ENCODE measurements at regions not wholly inside any gene's neighbourhood (a gene's known extent, or its start where the extent isn't known, plus 50 kb on each side); places are given as distances from the start of the nearest gene placed in this dataset.

DNA sequence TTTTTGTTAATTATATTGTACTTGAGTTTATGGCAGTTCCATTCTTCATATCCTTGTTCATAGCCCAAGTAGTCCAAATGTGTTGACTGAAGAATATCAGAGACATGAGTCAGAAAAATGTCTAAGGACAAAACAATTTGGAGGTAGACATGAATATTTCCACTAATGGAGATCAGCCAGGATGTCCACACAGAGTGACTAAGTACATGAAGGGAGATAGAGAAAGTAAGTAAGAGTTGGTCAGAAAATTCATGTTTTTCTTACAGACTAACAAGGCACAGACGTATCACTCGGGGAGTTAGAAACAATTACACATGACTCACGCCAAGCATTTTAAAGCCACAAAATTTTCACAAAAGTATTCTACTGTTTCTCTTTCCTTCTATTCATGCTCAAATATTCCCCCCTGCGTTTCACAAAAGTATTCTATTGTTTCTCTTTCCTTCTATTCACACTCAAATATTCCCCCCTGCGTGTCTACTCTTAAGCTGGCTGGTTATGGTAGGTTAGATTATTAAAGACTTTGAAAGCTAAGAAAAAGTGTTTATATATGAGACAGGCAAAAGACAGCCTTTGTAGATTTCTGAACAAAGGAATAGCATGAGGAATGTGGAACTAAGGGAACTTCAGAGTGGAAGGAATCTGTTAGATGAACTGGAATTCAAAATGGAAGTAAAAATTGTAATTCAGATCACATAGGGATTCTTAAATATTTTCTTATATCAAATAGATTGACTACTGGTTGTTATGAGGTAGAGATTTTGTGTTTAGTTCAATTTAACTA is 648.7 kb upstream of the CCDC54 start:
- no peak for DNase-seq

DNA sequence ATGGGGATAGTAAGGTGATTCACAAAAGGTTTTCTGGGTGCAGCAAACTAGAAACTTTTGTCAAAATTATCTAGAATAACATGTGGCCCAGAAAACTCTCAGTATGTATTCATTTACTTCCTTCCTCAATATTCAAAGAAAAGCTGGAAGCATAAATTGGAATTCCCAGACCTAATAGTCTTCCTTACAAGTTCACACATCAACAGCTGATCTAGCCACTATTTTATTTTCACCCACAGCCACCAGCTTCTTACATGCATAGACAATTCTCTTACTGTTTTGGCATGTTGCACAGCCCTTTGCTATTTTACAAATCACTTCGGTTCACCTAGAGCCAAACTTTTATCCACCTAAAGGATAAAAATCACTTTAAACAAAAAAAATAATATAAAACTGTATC is 647.8 kb upstream of the CCDC54 start:
- no peak for DNase-seq

DNA sequence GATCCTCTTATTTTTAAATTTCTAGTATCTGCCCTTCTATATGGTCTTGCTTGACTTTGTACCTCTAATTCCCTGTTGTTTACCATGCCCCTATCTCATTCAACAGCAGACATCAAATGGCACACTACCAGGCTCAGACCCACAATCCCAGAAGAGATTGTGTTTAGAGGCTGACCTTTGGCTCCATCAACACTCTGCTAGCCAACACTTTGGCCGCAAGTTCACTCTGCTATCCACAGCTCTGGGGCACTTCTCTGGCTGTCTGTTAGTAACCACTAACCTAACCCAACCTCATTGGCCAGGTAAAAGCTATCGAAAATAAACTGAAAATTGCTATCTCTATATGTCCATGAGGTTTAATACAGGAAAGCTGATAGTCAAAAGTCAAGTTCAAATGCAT is 646.0 kb upstream of the CCDC54 start:
- DNase-seq = no peak

DNA sequence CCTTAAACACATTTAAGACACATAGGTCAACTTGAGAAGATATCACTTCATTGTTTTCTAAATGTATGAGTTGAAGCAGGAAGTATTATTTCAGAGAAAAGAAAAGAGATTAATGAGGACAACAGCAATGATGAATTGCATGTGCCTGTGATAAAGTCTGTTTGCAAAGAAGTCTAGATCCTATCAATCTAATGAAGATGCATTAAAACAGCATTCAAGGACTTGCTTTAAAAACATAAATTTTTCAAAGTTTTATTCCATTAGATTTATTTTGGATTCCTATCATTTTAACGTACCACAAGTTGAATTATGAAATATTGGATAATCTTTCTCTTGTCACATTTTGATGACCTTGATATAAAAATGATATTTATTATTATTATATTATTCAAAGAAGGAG is 642.5 kb upstream of the CCDC54 start:
- DNase-seq = no peak

DNA sequence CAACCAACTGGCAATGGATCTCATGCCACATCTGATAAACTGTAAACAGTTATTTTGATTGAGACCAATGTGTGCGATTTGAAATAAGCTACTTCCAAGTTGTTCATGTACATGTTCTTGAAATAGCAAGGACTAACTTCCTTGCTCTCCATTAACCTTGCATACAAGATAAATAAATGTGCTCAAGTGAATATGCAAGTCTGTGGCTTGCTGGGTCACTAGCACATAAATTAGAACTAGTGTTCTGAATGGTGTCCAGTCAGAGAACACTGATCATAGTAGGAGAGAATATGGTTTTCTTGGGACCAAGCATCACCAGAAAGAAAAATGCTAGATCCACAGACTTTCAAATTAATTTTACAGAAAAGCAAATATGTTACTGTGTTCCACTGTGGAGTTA is 640.0 kb upstream of the CCDC54 start:
- no peak for DNase-seq

DNA sequence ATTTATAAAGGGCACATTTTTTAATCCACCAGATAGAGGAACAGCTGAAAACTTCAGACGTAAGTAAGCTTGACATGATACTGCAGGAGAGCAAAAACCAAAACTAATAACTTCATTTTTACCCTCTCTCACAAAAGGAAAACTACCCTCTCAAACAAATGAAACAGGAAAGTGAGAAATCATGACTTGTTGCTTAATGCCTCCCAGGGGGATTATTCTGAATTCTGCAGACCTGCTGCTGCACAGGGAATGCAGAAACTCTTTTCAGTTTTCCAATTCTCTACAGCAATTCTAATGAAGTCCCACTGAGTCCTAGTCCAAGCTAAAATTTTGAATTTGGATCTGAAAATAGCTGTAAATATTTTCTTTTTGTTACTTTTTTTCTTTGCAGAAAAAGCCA is 637.1 kb upstream of the CCDC54 start:
- DNase-seq = no peak

DNA sequence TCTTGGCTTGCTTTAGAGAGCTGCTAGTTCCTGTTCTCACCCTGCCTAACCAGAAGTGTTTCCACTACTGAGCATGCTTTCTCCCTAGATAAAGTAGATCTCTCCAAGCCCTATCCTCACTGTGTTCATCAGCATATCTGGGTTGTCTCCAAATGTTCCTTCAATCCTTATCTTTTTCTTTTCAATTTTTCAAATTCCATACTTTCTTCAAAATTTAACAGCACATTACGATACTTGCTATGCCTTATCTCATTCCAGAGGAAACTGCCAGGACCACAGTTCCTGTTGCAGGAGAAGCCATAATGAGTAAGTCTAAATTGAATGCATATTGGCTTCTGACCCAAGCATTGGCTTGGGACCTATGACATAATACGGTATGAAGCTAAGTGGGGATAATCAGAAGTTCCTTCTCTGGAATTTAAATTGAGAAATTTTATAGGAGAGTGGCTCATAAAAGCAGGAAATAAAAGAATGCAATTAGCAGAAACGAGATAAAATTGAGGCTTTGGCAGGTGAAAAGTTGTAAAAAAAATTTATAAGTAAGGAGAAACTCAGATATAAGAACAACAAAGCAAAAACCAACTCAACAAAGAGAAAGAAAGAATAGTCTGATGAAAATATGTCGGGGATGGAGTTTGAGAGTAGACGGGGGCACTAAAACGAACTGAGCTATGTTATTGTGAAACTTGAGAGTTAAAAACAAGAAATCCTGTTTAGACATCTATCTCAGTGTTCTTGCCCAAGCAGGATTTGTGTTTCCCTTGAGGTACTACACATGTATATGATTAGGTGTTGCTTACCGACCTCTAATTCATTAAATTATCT is 631.7 kb upstream of the CCDC54 start:
- DNase-seq = no peak

DNA sequence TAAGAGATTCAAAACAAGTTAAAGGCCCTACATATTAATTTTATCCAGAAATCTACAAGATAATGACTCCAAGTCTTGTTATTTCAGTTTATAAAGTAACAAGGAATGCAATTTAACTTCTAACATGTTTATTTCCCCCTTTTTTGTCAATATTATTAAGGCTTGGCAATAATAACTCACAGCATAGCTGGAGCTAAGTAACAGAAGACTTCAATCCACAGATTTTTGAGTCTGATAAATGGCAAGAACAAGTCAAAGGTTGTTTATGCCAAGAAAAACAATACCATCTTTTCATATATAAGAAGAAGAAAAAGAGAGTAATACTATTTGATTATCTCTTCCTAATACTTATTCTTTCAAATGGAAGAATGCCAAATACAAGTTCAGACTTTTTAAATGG is 631.0 kb upstream of the CCDC54 start:
- DNase-seq = no peak

DNA sequence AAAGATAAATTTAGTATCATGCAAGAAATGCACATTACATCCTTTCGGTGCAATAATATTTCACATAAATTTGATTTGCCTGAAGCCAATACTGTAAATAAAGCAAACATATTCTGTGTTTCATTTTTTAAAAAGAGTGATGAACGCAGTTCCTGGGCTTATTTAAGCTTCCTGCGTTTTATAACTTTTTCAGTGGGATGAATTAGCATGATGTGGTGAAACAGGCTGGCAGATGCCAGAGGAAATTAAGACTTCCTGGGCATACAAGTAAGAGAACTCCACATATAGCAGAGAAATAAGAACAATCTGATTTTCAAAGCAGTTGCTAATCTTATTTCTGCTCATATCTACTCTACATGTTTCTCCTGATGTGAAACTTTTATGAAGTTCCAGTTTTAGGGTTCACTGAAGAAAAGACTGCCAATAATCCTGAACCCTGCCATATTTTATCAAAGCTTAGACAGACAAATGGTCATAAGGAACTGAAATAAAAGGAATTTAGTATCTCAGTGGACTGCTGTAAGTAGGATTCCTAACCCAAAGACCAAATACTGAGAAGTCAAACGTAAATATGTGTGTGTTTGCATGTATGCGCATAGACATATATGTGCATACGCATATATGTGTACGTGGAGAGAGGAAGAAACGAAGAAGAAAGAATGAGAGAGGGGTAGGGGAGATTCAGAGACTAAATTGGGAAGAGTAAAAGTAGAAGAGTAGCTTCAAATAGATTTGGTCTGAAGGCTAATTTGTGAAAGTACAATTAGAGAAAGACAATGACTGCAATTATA is 628.6 kb upstream of the CCDC54 start:
- DNase-seq = no peak

DNA sequence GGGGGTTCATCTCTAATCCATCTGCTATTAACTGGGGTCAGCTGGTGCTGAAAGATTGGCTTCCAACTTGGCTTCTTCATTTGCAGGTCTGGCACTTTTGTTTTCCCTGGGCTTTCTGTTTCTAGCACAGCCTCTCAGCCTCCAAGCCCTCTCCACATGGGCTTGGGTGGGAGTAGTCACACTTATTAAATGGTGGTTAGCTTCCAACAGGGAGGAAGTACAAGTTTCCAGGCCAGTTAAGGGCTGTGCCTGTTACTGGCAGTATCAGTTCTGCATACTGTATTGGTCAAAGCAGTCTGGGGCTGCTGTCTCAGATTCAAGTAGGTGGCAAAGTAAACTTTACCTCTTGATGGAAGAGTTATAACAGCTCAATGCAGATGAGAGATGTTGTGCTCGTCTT is 627.1 kb upstream of the CCDC54 start:
- no peak for DNase-seq

DNA sequence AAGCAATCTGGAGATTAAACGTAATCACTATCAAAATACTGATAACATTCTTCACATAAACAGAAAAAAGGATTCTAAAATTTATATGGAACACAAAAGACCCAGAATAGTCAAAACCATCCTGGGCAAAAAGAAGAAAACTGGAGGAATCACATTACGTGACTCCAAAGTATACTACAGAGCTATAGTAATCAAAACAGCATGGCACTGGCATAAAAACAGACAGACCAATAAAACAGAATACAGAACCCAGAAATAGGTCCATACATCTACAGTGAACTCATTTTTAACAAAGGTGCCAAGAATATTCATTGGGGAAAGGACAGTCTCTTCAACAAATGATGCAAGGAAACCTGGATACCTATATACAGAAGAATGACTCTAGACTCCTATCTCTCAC is 621.9 kb upstream of the CCDC54 start:
- DNase-seq = no peak

DNA sequence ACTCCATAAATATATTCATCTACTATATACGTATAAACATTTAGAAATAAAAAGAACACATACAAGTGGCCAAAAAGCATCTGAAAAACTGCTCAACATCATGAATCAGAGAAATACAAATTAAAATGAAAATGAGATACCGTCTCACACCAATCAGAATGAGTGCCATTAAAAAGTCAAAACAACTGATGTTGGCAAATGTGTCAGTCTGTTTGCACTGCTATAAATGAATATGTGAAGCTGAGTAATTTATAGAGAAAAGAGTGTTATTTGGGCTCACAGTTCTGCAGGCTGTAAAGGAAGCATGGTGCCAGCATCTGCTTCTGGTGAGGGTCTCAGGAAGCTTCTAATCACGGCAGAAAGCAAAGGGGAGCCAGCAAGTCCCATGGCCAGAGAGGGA is 620.3 kb upstream of the CCDC54 start:
- DNase-seq = no peak

DNA sequence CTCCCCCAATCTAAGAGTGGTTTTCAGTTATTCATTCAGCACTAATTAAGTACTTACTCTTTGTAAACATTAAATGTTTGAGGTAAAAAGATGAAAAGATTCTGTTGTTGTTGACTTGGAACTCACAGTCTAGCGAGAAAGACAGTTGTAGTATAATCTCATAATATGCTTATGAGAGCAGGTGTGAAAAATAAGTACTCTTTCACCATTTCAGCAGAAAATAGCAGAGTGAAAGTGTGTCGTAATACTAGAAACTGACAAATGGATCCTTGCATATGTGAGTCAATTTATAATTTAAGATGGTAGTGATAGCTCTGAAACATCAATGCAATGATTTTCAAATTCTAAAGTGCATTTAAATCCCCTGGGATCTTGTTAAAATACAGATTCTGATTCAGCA is 618.8 kb upstream of the CCDC54 start:
- DNase-seq = no peak

DNA sequence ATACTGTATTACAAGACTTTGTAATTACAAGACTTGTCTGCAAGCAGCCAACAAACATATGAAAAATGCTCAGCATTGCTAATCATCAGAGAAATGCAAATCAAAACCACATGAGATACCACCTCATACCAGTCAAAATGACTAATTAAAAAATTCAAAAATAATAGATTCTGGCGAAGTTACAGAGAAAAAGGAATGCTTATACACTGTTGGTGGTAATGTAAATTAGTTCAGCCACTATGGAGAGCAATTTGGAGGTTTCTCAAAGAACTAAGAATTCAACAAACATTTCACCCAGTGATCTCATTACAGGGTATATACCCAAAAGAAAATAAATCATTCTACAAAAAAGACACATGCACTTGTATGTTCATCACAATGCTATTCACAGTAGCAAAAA is 617.5 kb upstream of the CCDC54 start:
- no peak for DNase-seq

DNA sequence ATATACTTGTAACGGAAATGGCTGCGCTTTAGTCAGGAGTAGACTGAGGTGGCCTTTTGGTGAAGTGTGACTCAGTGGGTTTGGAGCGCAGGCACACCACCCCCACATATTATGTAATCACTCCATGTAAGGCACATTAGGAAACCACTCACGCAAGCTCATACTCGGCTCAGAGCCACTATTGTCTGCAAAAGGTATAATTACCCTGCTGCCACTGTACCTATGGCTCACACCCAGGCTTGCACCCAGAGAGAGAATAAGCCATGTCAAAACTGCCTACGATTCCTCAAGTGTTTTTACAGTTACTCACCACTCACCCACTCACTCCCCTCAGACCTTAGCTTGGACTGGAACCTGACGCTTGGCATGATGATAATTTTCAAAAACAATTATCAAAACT is 611.9 kb upstream of the CCDC54 start:
- DNase-seq = no peak

DNA sequence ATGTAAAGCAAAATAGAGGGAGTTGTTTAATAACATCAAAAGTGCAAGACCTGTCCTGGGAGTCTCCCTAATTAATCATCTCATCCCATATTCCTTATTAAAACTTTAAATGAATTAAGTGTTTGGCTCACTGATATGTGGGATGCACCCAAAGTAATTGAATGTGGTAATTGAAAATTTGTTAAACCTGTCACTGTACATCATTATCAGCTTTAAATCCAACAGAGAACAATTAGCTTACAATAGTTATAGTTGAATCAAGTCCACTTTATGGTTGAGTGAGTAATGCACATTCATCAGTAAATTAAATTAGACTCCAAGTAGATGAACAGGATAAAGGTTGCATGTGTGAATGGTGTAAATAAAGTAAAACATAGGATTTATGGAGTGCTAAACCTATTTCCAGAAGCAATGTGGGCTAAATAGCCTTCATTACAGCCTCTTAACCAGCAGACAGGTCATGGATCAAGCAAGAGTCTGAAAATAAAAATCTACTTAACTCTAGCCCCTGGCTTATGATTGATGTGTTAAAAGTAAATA is 608.2 kb upstream of the CCDC54 start:
- no peak for DNase-seq

DNA sequence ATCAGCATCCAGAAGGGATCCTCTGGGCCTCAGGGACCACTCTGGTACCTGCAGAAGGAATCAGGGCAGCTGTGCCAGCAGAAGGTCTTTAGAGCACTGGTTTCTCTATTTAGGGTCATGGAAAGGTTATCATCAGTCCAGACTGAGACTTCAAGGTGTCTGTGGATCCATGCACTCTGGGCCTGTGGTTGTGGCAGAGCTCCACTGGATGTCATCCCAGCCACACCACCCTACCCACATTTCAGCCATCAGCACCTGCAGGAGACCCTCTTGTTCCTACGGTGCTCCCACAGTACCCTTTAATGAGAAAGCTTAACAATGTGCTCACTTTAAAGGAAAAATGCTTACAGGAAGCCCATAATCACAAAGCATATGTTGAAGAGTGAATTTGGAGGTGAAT is 603.4 kb upstream of the CCDC54 start:
- no peak for DNase-seq

DNA sequence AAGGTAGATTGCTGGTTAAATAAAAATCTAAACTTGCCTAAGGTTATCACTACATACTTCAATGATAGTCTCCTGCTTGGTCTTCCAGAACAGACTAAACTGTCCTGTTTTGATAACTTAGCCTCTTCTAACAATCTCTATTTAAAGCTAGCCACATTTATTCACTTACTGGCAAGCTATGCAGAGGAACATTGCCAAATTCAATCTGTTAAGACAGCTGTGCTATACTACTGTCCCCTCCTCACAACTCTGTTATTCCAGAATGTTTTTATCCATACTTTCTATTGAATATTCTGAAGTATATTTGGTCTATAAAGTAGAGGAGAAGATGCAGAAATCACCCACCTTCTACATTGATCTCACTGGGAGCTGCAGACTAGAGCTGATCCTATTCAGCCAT is 594.0 kb upstream of the CCDC54 start:
- DNase-seq = no peak

DNA sequence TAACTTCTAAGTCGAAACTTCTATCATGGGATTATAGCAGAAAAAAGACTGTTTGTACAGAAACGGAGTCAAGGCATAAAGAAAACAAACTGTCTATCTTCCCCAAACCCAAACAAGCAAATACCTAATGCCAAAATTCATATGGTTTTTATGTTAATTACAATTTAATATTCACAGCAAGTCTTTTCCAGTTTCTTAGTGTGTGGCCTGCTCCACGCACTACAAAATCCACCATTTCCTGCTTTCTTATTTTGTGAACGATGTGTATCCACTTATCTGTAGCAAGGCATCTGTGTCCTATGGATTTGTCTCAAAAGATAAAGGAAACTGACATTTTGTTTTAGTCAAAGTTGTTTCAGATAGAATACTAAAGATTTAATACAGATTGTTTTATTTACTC is 588.0 kb upstream of the CCDC54 start:
- DNase-seq = no peak

DNA sequence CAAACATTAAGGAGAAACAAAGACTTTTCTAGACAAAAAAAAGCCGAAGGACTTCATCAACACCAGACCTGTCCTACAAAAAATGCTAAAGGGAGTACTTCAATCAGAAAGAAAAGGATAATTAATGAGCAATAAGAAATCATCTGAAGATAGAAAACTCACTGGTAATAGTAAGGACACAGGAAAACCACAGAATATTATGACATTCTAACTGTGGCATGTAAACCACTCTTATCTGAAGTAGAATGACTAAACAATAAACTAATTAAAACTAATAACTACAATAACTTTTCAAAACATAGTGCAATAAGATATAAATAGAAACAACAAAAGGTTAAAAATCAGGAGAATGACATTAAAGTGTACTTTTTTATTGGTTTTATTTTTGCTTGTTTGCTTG is 584.5 kb upstream of the CCDC54 start:
- no peak for DNase-seq

DNA sequence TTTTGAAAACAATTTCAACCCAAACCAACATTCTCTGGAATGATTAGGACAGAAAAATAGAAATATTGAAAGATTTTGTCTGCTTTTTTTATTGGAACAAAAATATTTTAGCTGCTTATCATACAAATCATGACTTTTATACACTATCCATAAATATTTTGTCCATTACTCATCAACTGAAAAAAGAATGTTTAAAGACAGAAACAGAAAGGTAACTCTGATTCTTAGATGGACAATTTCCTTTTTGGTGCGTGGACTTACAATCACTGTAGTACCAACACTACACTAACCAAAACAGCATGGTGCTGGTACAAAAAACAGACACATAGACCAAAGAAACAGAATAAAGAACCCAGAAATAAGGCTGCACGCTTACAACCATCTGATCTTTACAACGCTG is 582.8 kb upstream of the CCDC54 start:
- DNase-seq = no peak

DNA sequence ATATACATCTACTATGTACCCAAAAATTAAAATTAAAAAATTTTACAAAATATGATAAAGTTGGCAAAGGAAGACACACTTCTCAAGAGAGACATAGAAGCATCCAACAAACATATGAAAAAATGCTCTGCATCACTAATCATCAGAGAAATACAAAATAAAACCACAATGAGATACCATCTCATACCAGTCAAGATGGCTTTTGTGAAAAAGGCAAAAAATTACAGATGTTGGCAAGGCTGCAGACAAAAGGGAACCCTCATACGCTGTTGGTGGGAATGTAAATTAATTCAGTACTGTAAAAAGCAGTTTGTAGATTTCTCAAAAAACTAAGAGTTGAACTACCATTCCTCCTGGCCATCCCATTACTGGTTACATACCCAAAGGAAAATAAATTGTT is 581.7 kb upstream of the CCDC54 start:
- DNase-seq = no peak

DNA sequence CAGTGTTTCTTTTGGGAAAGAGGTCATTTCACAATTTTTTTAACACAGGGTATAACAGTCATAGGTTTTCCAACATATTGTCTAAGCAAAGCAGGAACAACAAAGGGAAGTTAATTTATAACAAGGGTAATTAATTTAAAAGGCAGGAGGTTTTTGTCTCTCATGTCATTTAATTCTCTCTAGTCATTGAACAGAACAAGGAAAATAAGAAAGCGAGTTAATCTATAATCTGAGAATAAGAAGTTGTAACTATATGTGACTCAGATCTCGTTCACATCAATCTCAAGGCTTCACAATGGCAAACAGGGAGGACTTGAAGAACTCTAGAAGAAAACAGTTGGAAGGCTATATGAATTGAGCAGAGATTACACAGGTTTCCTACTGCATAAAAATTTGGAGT is 579.8 kb upstream of the CCDC54 start:
- no peak for DNase-seq

DNA sequence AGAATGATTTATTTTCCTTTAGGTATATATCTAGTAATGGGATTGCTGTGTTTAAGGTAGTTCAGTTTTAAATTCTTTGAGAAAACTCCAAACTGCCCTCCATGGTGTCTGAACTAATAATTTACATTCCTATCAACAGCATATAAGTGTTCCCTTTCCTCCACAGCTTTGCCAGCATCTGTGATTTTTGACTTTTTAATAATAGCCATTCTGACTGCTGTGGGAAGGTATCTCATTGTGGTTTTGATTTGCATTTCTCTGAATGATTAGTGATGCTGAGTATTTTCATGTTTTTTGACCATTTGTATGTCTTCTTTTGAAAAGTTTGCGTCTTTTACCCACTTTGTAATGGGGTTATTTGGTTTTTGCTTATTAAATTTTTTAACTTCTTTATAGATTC is 571.6 kb upstream of the CCDC54 start:
- DNase-seq = no peak

All from NCI-H446 treated with DMSO at 0.1 percent for 48 hours (cell line).